ENCODE measurements at regions not wholly inside any gene's neighbourhood (a gene's known extent, or its start where the extent isn't known, plus 50 kb on each side); places are given as distances from the start of the nearest gene placed in this dataset.

DNA sequence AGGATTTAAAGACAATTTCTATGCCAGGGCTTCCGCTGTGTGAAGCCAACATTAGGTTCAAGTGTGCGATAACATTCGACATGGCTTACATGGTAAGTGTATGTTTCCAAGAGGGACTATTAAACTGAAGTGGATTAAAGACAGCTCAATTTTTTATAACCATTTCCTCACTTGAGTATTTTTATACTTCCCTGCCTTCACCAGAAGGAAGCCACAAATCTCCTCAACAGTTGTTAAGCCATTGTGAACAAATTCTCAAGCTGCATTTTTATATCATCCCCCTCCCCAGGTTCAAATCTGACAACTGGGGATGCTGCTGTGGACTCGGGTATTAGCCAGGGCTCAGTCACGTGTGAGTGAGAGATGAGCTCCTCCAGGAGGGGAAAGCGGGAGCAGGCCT, 116.3 kb downstream of the RHOU start:
- Histone ChIP-seq H3K4me2 (ENCODE audit: insufficient read depth, low read length) (no peak overlapping the region), H3K9me3 (ENCODE audit: low read depth, low read length) (no peaks in the 10 kb centered on the region), H3K4me3 (ENCODE audit: insufficient read depth, low read length) (no peak overlapping the region), H2AFZ (ENCODE audit: low read length) (no peak overlapping the region), H3K4me1 (ENCODE audit: insufficient read depth, low read length) (no peaks in the 10 kb centered on the region), H3K27ac (ENCODE audit: low read depth, low read length) (no peak overlapping the region), H3K79me2 (ENCODE audit: insufficient read depth, low read length) (no peaks in the 10 kb centered on the region), H3K36me3 (ENCODE audit: insufficient read depth, low read length) (no peaks in the 10 kb centered on the region), H4K20me1 (ENCODE audit: insufficient read depth, low read length) (no peaks in the 10 kb centered on the region), H3K27me3 (ENCODE audit: insufficient read depth, low read length) (no peaks in the 10 kb centered on the region)
- no peak for DNase-seq (ENCODE audit: insufficient read length, low spot score, missing footprints)
- TF ChIP-seq, protein P1, sequence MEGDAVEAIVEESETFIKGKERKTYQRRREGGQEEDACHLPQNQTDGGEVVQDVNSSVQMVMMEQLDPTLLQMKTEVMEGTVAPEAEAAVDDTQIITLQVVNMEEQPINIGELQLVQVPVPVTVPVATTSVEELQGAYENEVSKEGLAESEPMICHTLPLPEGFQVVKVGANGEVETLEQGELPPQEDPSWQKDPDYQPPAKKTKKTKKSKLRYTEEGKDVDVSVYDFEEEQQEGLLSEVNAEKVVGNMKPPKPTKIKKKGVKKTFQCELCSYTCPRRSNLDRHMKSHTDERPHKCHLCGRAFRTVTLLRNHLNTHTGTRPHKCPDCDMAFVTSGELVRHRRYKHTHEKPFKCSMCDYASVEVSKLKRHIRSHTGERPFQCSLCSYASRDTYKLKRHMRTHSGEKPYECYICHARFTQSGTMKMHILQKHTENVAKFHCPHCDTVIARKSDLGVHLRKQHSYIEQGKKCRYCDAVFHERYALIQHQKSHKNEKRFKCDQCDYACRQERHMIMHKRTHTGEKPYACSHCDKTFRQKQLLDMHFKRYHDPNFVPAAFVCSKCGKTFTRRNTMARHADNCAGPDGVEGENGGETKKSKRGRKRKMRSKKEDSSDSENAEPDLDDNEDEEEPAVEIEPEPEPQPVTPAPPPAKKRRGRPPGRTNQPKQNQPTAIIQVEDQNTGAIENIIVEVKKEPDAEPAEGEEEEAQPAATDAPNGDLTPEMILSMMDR (IDR thresholded peaks at IDR 0.05; ENCODE audit: extremely low read depth, low read depth, low read length) = no peak

DNA sequence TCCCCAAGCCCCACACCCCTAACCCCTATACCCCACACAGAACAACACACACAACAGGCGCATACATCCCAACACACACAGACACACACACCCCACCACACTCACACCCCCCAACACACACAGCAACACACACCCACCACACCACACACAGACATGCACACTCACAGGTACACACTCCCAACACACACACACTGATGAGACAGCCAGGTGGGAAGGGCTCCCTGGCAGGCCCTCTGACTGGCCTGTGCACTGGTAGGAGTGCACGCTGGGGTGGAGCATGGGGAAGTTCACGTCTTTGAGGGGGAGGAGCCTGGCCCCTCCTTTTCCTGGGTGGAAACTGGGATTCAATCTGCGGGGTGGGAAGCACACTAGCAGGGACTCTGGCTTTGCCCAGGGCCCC, 116.7 kb downstream of the RHOU start:
- no peak overlapping the region for H3K27ac ChIP-seq (ENCODE audit: low read depth, low read length)
- no peak overlapping the region for H3K4me2 ChIP-seq (ENCODE audit: insufficient read depth, low read length)
- H3K36me3 ChIP-seq (ENCODE audit: insufficient read depth, low read length) = no peaks in the 10 kb centered on the region
- no peak overlapping the region for H2AFZ ChIP-seq (ENCODE audit: low read length)
- H3K79me2 ChIP-seq (ENCODE audit: insufficient read depth, low read length) = no peaks in the 10 kb centered on the region
- no peak overlapping the region for H3K4me3 ChIP-seq (ENCODE audit: insufficient read depth, low read length)
- H4K20me1 ChIP-seq (ENCODE audit: insufficient read depth, low read length) = no peaks in the 10 kb centered on the region
- H3K27me3 ChIP-seq (ENCODE audit: insufficient read depth, low read length) = no peaks in the 10 kb centered on the region
- H3K9me3 ChIP-seq (ENCODE audit: low read depth, low read length) = no peaks in the 10 kb centered on the region
- H3K4me1 ChIP-seq (ENCODE audit: insufficient read depth, low read length) = no peaks in the 10 kb centered on the region
- DNase-seq (ENCODE audit: insufficient read length, low spot score, missing footprints) = no peak
- TF ChIP-seq, protein P1 (IDR thresholded peaks at IDR 0.05; ENCODE audit: extremely low read depth, low read depth, low read length) = no peak

DNA sequence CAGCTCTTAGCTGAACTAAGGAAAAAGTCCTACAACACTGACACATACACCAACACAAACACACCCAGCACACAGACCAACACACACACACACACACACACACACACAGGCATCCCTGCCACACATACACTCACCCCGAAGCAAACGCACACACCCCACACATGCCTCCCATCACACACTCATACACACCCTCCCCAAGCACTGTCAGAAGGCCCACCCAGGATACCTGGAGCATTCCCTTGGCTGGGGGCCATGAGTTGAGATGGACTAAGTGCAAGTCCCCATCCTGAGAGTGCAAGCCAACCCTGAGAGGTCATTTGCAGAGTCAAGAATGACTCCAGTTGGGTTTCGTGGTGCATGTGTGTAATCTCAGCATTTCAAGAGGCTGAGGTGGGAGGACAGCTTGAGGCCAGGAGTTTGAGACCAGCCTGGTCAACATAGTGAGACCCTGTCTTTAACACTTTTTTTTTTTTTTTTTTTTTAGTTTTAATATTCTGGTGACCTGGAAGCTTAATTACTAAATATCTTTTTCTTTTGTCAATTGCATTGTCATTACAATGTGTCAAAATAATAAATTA, 117.3 kb downstream of the RHOU start:
- Histone ChIP-seq H3K27me3 (ENCODE audit: insufficient read depth, low read length) (no peaks in the 10 kb centered on the region), H3K4me1 (ENCODE audit: insufficient read depth, low read length) (no peaks in the 10 kb centered on the region), H3K27ac (ENCODE audit: low read depth, low read length) (no peak overlapping the region), H3K79me2 (ENCODE audit: insufficient read depth, low read length) (no peaks in the 10 kb centered on the region), H2AFZ (ENCODE audit: low read length) (no peak overlapping the region), H3K9me3 (ENCODE audit: low read depth, low read length) (no peaks in the 10 kb centered on the region), H3K36me3 (ENCODE audit: insufficient read depth, low read length) (no peaks in the 10 kb centered on the region), H3K4me3 (ENCODE audit: insufficient read depth, low read length) (no peak overlapping the region), H4K20me1 (ENCODE audit: insufficient read depth, low read length) (no peaks in the 10 kb centered on the region), H3K4me2 (ENCODE audit: insufficient read depth, low read length) (no peak overlapping the region)
- TF ChIP-seq, protein P1 (IDR thresholded peaks at IDR 0.05; ENCODE audit: extremely low read depth, low read depth, low read length) = no peak
- DNase-seq (ENCODE audit: insufficient read length, low spot score, missing footprints) = no peak

DNA sequence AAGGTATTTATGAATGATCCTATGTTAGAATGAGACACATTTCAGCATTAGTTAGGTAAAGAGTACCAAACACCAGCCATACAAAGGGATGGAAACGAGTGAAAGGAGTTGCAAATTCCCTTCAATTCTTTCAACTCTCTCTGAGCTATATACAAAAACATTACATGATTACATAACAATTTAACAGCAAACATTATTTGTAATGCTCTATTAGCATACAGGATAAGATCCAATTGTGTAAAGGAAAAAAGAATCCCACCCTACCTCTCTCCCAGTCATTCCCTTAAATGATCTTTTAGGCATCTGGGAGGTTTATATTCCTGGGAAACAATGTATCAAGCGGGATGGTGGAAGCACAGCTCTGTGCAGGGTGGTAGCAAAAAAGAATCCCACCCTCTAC, 117.9 kb downstream of the RHOU start:
- H3K4me2 ChIP-seq (ENCODE audit: insufficient read depth, low read length) = no peak overlapping the region
- H3K27me3 ChIP-seq (ENCODE audit: insufficient read depth, low read length) = no peaks in the 10 kb centered on the region
- TF ChIP-seq, protein P1 (IDR thresholded peaks at IDR 0.05; ENCODE audit: extremely low read depth, low read depth, low read length) = no peak
- no peak overlapping the region for H3K4me3 ChIP-seq (ENCODE audit: insufficient read depth, low read length)
- no peaks in the 10 kb centered on the region for H3K9me3 ChIP-seq (ENCODE audit: low read depth, low read length)
- no peak overlapping the region for H2AFZ ChIP-seq (ENCODE audit: low read length)
- no peaks in the 10 kb centered on the region for H3K36me3 ChIP-seq (ENCODE audit: insufficient read depth, low read length)
- H3K79me2 ChIP-seq (ENCODE audit: insufficient read depth, low read length) = no peaks in the 10 kb centered on the region
- no peak overlapping the region for H3K27ac ChIP-seq (ENCODE audit: low read depth, low read length)
- H3K4me1 ChIP-seq (ENCODE audit: insufficient read depth, low read length) = no peaks in the 10 kb centered on the region
- DNase-seq (ENCODE audit: insufficient read length, low spot score, missing footprints) = no peak
- no peaks in the 10 kb centered on the region for H4K20me1 ChIP-seq (ENCODE audit: insufficient read depth, low read length)
